Esophagus squamous epithelium (tissue), 4 donors: ENCODE measurements at regions not wholly inside any gene's neighbourhood (a gene's known extent, or its start where the extent isn't known, plus 50 kb on each side); places are given as distances from the start of the nearest gene placed in this dataset.
"Not testable (repeated sequence)": the region's sequence is repeated elsewhere in the genome, so short reads cannot be mapped to it uniquely, and the experiment has no call there.

Experiments
- POLR2A ChIP-seq, 4 donors: fragments of 450-650 bp; IDR thresholded peaks; one replicate each; pipeline ENCODE4 v1.6.1; 2017; ENCODE audit warnings: antibody characterized with exemption in 4 of 4, mild to moderate bottlenecking in 4 of 4, moderate library complexity in 3 of 4
- TF ChIP-seq, protein P1 (sequence below), 6 experiments: fragments of 450-650 bp in 4 of 6; fragments of 200-600 bp in 2 of 6; sonication (generic) in 2 of 6; IDR thresholded peaks; one replicate each; pipeline ENCODE4 v1.5.1; 2016 to 2019; ENCODE audit warnings: antibody characterized with exemption in 6 of 6, mild to moderate bottlenecking in 4 of 6, moderate library complexity in 4 of 6

DNA sequence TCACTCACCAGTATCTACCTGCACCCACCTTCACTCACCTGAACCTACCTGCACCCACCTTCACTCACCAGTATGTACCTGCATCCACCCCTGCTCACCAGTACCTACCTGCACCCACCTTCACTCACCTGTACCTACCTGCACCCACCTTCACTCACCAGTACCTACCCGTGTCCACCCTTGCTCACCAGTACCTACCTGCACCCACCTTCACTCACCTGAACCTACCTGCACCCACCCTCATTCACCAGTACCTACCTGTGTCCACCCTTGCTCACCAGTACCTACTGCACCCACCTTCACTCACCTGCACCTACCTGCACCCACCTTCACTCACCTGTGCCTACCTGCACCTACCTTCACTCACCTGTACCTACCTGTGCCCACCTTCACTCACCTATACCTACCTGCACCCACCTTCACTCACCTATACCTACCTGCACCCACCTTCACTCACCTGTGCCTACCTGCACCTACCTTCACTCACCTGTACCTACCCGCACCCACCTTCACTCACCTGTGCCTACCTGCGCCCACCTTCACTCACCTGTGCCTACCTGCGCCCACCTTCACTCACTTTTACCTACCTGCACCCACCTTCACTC, 232.1 kb upstream of the ZFP64 start:
- not testable (repeated sequence) for TF ChIP-seq POLR2A (IDR thresholded peaks at IDR 0.05)
- TF ChIP-seq, protein P1, sequence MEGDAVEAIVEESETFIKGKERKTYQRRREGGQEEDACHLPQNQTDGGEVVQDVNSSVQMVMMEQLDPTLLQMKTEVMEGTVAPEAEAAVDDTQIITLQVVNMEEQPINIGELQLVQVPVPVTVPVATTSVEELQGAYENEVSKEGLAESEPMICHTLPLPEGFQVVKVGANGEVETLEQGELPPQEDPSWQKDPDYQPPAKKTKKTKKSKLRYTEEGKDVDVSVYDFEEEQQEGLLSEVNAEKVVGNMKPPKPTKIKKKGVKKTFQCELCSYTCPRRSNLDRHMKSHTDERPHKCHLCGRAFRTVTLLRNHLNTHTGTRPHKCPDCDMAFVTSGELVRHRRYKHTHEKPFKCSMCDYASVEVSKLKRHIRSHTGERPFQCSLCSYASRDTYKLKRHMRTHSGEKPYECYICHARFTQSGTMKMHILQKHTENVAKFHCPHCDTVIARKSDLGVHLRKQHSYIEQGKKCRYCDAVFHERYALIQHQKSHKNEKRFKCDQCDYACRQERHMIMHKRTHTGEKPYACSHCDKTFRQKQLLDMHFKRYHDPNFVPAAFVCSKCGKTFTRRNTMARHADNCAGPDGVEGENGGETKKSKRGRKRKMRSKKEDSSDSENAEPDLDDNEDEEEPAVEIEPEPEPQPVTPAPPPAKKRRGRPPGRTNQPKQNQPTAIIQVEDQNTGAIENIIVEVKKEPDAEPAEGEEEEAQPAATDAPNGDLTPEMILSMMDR (IDR thresholded peaks at IDR 0.05) = not testable (repeated sequence)
